ENCODE measurements at regions not wholly inside any gene's neighbourhood (a gene's known extent, or its start where the extent isn't known, plus 50 kb on each side); places are given as distances from the start of the nearest gene placed in this dataset.
"Not testable (repeated sequence)": the region's sequence is repeated elsewhere in the genome, so short reads cannot be mapped to it uniquely, and the experiment has no call there.

DNA sequence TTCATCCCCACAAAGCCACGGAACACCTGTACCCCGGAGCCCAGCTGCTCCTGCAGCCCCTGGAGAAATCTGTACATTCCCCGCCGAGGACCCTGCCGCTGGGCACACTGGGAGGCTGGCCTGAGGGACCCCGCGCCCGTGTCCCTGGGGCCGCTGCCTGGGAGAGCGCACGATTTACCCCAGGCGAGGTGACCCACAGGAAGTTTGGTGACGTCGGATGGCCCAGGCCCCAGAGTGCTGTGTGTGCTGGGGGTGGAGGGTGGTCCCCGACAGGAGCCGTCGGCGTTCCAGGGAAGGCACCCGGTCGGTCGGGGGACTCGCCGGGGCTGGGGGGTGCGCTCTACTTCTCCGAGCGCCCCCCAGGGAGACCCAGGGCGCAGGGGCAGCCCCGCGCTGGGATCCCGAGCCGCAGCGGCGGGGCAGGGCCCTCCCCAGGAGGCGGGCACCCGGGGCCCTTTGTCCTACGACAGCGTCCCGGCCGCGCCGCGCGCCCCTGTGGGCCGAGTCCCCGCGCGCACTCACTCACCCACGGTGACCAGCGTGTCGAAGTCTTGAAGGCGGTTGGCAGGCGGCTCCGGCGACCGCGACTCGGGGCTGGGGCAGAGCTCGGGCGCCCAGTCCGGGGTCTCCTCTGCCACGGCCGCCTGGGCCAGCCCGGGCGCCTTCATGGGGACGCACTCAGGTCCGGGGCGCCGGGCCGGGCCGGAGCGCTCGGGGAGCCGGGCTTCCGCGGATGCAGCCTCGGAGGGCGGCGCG lies 206.4 kb upstream of the PRKX start:
- not testable (repeated sequence) for DNase-seq (ENCODE audit: low spot score)

DNA sequence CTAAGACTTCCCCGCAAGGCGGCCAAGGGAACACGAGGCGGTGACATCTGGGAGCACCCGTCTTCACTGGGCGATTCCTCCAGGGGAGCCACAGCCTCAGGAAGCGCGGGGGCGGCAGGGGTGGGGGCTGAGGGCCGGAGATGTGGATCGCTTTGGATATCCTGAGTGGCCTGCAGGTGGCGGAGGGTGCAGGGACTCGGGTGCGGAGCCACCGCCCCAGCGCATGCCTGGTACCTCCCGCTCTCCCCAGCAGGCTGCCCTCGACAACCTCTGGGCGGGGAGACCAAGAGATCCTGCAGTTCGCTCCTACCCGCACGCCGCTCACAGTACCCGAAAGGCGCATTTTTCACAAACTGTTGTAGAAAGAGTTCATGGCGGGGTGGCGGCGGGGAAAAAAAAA lies 201.4 kb upstream of the PRKX start:
- DNase-seq (ENCODE audit: low spot score): not testable (repeated sequence)

DNA sequence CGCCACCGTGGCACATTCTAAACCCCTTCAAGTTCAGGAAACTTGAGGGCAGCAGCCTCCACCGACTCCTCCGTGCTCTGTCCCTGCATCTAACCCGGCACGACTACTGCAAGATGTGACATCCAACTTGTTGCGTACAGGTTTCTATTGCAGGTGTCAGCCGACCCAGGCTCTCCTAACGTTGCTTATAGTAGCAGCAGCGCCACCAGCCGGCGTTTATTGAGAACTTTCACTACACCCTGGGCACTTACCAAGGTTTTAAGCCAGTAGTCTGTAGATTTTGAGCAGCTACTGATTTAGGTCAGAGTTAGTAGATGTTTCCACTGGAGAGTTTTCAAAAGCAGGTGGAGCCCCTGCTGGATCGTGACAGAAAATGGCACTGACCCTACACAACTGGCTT lies 200.6 kb upstream of the PRKX start:
- not testable (repeated sequence) for DNase-seq (ENCODE audit: low spot score)

DNA sequence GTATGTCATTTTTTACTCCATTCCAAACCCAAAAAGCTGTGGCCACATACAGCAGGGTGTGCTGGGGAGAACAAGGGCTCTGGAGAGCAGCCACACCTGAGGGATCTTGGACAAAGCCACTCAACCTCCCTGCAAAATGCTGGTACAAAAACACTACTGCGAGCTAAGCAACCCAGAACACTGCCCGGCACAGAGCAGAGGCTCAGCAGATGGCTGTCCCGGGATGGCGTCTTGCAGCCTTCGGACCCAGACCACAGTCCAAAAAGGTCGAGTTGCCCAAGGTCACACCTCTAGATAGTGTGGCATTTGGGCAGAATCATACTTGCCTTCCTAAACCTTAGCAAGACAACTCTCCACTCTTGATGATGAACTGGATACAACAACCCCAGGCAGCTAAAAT lies 197.6 kb upstream of the PRKX start:
- not testable (repeated sequence) for DNase-seq (ENCODE audit: low spot score)

DNA sequence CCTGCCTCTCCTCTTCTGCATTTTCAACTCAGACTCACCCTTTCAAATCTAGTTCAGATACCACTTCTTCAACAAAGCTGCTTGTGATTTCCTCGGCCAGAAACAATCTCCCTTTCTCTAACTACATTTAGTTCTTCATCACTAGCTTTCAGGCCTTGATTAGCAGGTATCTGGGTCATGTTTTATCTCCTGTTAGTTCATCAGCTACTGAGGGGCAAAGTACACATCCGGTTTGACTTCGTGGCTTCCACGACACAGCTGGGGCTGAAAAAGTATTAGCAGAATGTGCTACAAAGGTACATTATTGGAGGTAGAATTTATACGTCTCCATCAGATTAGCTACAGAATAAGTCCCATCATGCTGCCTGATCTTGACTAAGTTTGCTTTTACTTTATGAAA lies 197.2 kb upstream of the PRKX start:
- not testable (repeated sequence) for DNase-seq (ENCODE audit: low spot score)

DNA sequence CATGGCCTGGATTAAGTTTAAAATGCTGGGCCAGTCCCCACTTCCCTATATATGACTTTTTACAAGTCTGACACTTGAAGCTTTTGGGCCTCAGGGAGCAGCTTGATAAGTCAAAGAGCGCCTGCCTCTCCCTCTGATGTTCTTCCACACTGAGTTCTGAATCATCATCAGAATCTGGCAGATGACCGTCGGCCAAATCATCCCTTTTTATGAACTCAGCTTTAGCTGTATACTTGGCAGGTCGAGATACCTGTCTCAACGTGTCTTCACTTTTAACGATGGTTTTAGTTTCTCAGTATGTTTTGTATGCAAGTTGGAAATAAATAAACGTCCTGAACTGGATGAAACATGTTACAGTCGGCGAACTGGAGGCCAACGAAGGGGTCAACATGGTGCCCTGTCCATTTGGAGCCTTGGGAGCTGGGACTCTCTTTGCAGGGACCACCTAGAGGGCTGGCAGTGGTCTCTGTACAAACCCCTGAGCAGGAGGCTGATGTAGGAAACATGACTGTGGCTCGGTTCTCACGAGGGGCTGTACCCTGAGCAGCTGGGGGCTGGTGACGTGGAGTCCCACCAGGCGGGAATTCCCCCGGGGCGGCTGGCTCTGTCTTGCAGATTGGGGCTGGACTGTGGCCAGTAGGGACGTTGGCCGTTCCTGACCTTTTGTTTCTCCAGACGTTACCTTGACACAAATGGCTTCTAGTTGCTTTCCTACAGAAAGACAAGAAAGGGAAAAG lies 192.2 kb upstream of the PRKX start:
- not testable (repeated sequence) for DNase-seq (ENCODE audit: low spot score)

DNA sequence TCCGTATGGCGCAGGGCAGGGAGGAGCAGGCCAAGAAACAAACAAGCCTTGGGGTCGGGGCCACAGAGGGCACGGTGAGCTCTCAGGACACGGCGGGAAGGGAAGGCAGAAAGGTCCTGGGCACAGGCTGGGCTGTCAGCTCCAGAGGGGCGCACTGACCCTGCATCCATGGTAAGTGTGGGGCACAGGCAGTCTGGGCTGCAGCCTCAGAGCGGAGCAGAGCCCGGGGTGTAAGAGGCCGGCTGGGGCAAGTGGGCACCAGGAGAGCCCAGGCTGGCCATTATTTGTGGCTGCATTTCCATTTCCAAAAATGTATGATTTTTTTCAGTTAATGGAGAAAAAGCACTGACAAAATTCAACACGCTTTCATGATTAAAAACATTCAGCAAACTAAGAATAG lies 188.8 kb upstream of the PRKX start:
- DNase-seq (ENCODE audit: low spot score): not testable (repeated sequence)

DNA sequence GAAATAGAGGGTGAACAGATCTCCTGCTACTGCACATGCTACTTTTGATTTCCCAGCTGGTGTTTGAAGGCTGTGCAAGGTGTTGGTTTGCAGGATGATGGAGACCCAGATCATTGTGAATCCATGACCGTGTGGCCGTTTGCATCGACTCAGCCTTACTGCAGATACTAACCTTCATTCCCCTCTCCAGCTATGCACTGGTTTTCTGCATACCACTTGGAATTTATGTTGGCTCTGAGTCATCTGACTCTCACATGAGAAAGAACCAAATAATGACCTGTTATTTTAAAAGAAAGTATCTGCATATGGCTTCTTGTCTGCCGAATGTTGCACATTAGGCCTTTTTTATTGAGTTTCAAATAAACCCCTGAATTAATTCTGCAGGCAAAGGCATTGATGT lies 183.3 kb upstream of the PRKX start:
- DNase-seq (ENCODE audit: low spot score): not testable (repeated sequence)

DNA sequence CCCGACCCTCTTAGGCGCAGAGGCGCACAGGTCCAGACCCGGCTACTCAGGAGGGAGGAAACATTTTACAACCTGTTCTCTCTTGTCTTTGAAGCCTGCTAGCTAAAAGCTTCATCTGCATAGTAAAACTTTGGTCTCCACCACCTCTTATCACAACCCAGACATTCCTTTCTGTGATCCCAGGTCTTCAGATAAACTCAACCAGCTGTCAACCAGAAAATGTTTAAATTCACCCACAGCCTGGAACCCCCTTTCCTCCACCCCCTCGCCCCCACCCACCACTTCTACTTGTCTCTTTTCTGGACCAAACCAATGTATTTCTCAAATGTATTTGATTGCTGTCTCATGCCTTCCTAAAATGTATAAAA lies 169.1 kb upstream of the PRKX start:
- DNase-seq (ENCODE audit: low spot score): not testable (repeated sequence)

DNA sequence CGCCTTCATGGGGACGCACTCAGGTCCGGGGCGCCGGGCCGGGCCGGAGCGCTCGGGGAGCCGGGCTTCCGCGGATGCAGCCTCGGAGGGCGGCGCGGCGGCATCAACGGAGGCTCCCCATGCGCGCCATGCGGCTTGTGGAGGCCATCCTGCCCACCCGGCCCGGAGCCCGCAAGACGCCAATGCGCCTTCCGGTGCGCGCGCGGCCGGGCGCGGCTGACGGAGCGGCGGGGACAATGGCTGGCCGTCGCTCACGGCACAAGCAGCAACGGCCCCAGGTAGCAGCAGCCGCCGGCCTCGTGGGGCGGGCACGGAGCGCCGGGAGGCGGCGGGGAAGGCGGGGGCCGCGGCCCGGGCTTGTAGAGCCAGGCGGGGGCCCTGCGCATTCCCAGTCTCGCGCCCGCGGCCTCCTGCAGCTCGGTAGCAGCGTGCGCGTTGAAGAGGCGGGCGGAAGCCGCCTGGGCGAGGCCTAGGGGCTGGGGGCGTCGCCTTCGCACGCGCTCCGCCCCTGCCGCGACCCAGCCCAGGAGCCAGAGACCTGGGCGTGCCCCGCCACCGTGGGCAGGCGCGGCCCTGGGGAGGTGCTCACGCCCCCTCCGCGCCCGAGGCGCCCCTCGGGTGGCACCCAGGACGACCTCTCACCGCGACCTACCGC lies 168.6 kb upstream of the PRKX start:
- DNase-seq (ENCODE audit: low spot score): not testable (repeated sequence)

DNA sequence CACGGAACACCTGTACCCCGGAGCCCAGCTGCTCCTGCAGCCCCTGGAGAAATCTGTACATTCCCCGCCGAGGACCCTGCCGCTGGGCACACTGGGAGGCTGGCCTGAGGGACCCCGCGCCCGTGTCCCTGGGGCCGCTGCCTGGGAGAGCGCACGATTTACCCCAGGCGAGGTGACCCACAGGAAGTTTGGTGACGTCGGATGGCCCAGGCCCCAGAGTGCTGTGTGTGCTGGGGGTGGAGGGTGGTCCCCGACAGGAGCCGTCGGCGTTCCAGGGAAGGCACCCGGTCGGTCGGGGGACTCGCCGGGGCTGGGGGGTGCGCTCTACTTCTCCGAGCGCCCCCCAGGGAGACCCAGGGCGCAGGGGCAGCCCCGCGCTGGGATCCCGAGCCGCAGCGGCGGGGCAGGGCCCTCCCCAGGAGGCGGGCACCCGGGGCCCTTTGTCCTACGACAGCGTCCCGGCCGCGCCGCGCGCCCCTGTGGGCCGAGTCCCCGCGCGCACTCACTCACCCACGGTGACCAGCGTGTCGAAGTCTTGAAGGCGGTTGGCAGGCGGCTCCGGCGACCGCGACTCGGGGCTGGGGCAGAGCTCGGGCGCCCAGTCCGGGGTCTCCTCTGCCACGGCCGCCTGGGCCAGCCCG lies 167.9 kb upstream of the PRKX start:
- not testable (repeated sequence) for DNase-seq (ENCODE audit: low spot score)

DNA sequence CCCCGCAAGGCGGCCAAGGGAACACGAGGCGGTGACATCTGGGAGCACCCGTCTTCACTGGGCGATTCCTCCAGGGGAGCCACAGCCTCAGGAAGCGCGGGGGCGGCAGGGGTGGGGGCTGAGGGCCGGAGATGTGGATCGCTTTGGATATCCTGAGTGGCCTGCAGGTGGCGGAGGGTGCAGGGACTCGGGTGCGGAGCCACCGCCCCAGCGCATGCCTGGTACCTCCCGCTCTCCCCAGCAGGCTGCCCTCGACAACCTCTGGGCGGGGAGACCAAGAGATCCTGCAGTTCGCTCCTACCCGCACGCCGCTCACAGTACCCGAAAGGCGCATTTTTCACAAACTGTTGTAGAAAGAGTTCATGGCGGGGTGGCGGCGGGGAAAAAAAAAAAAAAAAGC lies 162.9 kb upstream of the PRKX start:
- DNase-seq (ENCODE audit: low spot score): not testable (repeated sequence)

DNA sequence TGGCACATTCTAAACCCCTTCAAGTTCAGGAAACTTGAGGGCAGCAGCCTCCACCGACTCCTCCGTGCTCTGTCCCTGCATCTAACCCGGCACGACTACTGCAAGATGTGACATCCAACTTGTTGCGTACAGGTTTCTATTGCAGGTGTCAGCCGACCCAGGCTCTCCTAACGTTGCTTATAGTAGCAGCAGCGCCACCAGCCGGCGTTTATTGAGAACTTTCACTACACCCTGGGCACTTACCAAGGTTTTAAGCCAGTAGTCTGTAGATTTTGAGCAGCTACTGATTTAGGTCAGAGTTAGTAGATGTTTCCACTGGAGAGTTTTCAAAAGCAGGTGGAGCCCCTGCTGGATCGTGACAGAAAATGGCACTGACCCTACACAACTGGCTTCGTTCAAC lies 162.2 kb upstream of the PRKX start:
- not testable (repeated sequence) for DNase-seq (ENCODE audit: low spot score)

DNA sequence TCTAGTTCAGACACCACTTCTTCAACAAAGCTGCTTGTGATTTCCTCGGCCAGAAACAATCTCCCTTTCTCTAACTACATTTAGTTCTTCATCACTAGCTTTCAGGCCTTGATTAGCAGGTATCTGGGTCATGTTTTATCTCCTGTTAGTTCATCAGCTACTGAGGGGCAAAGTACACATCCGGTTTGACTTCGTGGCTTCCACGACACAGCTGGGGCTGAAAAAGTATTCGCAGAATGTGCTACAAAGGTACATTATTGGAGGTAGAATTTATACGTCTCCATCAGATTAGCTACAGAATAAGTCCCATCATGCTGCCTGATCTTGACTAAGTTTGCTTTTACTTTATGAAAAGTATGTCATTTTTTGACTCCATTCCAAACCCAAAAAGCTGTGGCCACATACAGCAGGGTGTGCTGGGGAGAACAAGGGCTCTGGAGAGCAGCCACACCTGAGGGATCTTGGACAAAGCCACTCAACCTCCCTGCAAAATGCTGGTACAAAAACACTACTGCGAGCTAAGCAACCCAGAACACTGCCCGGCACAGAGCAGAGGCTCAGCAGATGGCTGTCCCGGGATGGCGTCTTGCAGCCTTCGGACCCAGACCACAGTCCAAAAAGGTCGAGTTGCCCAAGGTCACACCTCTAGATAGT lies 158.9 kb upstream of the PRKX start:
- not testable (repeated sequence) for DNase-seq (ENCODE audit: low spot score)

DNA sequence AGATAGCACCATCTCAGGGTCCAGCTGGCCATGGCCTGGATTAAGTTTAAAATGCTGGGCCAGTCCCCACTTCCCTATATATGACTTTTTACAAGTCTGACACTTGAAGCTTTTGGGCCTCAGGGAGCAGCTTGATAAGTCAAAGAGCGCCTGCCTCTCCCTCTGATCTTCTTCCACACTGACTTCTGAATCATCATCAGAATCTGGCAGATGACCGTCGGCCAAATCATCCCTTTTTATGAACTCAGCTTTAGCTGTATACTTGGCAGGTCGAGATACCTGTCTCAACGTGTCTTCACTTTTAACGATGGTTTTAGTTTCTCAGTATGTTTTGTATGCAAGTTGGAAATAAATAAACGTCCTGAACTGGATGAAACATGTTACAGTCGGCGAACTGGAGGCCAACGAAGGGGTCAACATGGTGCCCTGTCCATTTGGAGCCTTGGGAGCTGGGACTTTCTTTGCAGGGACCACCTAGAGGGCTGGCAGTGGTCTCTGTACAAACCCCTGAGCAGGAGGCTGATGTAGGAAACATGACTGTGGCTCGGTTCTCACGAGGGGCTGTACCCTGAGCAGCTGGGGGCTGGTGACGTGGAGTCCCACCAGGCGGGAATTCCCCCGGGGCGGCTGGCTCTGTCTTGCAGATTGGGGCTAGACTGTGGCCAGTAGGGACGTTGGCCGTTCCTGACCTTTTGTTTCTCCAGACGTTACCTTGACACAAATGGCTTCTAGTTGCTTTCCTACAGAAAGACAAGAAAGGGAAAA lies 153.8 kb upstream of the PRKX start:
- not testable (repeated sequence) for DNase-seq (ENCODE audit: low spot score)

DNA sequence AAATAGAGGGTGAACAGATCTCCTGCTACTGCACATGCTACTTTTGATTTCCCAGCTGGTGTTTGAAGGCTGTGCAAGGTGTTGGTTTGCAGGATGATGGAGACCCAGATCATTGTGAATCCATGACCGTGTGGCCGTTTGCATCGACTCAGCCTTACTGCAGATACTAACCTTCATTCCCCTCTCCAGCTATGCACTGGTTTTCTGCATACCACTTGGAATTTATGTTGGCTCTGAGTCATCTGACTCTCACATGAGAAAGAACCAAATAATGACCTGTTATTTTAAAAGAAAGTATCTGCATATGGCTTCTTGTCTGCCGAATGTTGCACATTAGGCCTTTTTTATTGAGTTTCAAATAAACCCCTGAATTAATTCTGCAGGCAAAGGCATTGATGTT lies 144.9 kb upstream of the PRKX start:
- DNase-seq (ENCODE audit: low spot score): not testable (repeated sequence)

DNA sequence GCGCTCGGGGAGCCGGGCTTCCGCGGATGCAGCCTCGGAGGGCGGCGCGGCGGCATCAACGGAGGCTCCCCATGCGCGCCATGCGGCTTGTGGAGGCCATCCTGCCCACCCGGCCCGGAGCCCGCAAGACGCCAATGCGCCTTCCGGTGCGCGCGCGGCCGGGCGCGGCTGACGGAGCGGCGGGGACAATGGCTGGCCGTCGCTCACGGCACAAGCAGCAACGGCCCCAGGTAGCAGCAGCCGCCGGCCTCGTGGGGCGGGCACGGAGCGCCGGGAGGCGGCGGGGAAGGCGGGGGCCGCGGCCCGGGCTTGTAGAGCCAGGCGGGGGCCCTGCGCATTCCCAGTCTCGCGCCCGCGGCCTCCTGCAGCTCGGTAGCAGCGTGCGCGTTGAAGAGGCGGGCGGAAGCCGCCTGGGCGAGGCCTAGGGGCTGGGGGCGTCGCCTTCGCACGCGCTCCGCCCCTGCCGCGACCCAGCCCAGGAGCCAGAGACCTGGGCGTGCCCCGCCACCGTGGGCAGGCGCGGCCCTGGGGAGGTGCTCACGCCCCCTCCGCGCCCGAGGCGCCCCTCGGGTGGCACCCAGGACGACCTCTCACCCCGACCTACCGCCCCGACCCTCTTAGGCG lies 130.2 kb upstream of the PRKX start:
- DNase-seq (ENCODE audit: low spot score): not testable (repeated sequence)

DNA sequence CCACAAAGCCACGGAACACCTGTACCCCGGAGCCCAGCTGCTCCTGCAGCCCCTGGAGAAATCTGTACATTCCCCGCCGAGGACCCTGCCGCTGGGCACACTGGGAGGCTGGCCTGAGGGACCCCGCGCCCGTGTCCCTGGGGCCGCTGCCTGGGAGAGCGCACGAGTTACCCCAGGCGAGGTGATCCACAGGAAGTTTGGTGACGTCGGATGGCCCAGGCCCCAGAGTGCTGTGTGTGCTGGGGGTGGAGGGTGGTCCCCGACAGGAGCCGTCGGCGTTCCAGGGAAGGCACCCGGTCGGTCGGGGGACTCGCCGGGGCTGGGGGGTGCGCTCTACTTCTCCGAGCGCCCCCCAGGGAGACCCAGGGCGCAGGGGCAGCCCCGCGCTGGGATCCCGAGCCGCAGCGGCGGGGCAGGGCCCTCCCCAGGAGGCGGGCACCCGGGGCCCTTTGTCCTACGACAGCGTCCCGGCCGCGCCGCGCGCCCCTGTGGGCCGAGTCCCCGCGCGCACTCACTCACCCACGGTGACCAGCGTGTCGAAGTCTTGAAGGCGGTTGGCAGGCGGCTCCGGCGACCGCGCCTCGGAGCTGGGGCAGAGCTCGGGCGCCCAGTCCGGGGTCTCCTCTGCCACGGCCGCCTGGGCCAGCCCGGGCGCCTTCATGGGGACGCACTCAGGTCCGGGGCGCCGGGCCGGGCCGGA lies 129.5 kb upstream of the PRKX start:
- DNase-seq (ENCODE audit: low spot score): not testable (repeated sequence)

DNA sequence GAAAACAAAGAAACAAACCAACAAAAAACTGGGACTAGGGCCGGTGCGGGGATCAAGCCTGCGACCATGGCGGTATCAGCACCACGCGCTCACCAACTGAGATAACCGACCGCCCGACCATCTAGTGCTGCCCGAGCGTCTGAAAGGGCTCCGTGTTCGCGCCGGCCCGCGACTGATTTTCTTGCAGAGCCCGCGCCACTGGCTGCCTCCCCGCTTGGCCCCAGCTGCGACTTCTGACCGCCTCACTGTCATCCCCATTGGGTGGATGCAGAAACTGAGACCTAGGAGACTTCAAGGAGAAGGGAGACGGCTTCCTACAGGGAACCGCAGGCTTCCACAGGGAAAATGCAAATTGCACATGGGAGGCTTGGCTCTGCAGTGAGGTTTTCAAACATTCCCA lies 125.3 kb upstream of the PRKX start:
- not testable (repeated sequence) for DNase-seq (ENCODE audit: low spot score)
